SK-N-SH (cell line): ENCODE measurements at regions not wholly inside any gene's neighbourhood (a gene's known extent, or its start where the extent isn't known, plus 50 kb on each side); places are given as distances from the start of the nearest gene placed in this dataset.

Source experiments
- CTCF ChIA-PET: fragments of 300-600, 350-600 bp; formaldehyde crosslinking; extraction: SDS; loops from one replicate; lab custom pipeline; 2021; lab: Yijun Ruan, JAX
- POLR2A ChIA-PET: fragments of 350-600 bp; sonication (Branson Sonifier 250); formaldehyde crosslinking; extraction: SDS; loops from one replicate; lab custom pipeline; 2020; ENCODE audit warnings: antibody characterized with exemption, inconsistent platforms; lab: Yijun Ruan, JAX
- DNase-seq: peaks from one replicate; pipeline ENCODE4 v3.0.0; 2012
- H2AFZ ChIP-seq: fragments of 200-600 bp; sonication (generic); 2 replicates; pipeline ENCODE4 v1.8.1; 2016; ENCODE audit warnings: antibody characterized with exemption, mild to moderate bottlenecking, low read depth
- H3F3A ChIP-seq: fragments of 200-600 bp; sonication (generic); replicated peaks from 2 replicates; pipeline ENCODE3; 2016; ENCODE audit warnings: antibody characterized with exemption, mild to moderate bottlenecking; ENCODE audit not compliant: insufficient read depth
- H3K27ac ChIP-seq, 2 experiments: fragments of 200-500 bp in 1 of 2; fragments of 200-600 bp in 1 of 2; sonication (Bioruptor generic) in 1 of 2; sonication (generic), shearing (Covaris generic) in 1 of 2; 2 replicates each; pipeline versions ENCODE4 v1.5.1 to v1.6.1; 2014 to 2016; ENCODE audit warnings: low read depth in 2 of 2, inconsistent platforms in 1 of 2, low read length in 1 of 2, mild to moderate bottlenecking in 1 of 2, mixed read lengths in 1 of 2
- H3K27me3 ChIP-seq: fragments of 200-600 bp; sonication (generic), shearing (Covaris generic); 2 replicates; pipeline ENCODE4 v1.6.1; 2016; ENCODE audit warnings: mixed run types; ENCODE audit not compliant: insufficient read depth
- H3K36me3 ChIP-seq, 2 experiments: fragments of 200-500 bp in 1 of 2; fragments of 200-600 bp in 1 of 2; sonication (Bioruptor generic) in 1 of 2; sonication (generic) in 1 of 2; replicated peaks in 1 of 2; 2 replicates each; pipeline versions ENCODE3 to v1.5.1; 2014 to 2016; ENCODE audit warnings: low read length in 1 of 2, mild to moderate bottlenecking in 1 of 2; ENCODE audit not compliant: insufficient read depth in 2 of 2, control insufficient read depth in 1 of 2
- H3K4me1 ChIP-seq, 2 experiments: fragments of 200-500 bp in 1 of 2; fragments of 200-600 bp in 1 of 2; sonication (Bioruptor generic) in 1 of 2; sonication (generic), shearing (Covaris generic) in 1 of 2; 2 replicates each; pipeline versions ENCODE4 v1.5.1 to v1.6.1; 2014 to 2016; ENCODE audit warnings: low read depth in 1 of 2, low read length in 1 of 2, mixed run types in 1 of 2; ENCODE audit not compliant: insufficient read depth in 2 of 2, control insufficient read depth in 1 of 2
- H3K4me2 ChIP-seq: fragments of 200-600 bp; sonication (generic), shearing (Covaris generic); 2 replicates; pipeline ENCODE4 v1.6.1; 2017; ENCODE audit warnings: mixed run types
- H3K4me3 ChIP-seq, 2 experiments: fragments of 200-500 bp in 1 of 2; fragments of 200-600 bp in 1 of 2; sonication (Bioruptor generic) in 1 of 2; sonication (generic), shearing (Covaris generic) in 1 of 2; 2 replicates each; pipeline versions ENCODE4 v1.5.1 to v1.8.1; 2014 to 2016; ENCODE audit warnings: low read depth in 2 of 2, inconsistent platforms in 1 of 2, low read length in 1 of 2, mild to moderate bottlenecking in 1 of 2, mixed read lengths in 1 of 2, moderate library complexity in 1 of 2
- H3K79me2 ChIP-seq: fragments of 200-600 bp; sonication (generic); 2 replicates; pipeline ENCODE4 v1.8.1; 2017; ENCODE audit warnings: mild to moderate bottlenecking; ENCODE audit not compliant: insufficient read depth
- H3K9ac ChIP-seq: fragments of 200-600 bp; sonication (generic); 2 replicates; pipeline ENCODE4 v1.6.1; 2017; ENCODE audit warnings: mixed run types
- H3K9me2 ChIP-seq: fragments of 200-600 bp; sonication (generic); 2 replicates; pipeline ENCODE4 v1.6.1; 2017; ENCODE audit warnings: mixed run types
- H3K9me3 ChIP-seq: fragments of 200-600 bp; sonication (generic); 2 replicates; pipeline ENCODE4 v1.6.1; 2017; ENCODE audit warnings: mixed run types, mild to moderate bottlenecking, moderate library complexity
- H4K20me1 ChIP-seq: fragments of 200-600 bp; sonication (generic); 2 replicates; pipeline ENCODE4 v1.6.1; 2017; ENCODE audit warnings: mild to moderate bottlenecking, mixed run types; ENCODE audit not compliant: insufficient read depth
- CTCF ChIP-seq: fragments of 200-600 bp; sonication (generic); IDR thresholded peaks from 2 replicates; pipeline ENCODE4 v1.6.1; 2017; ENCODE audit warnings: antibody characterized with exemption, mild to moderate bottlenecking, moderate library complexity
- EP300 ChIP-seq, 2 experiments: IDR thresholded peaks; 2 replicates each; pipeline versions ENCODE4 v1.4.0 to v1.6.1; 2012; ENCODE audit warnings: borderline replicate concordance in 1 of 2, low read depth in 1 of 2, low read length in 1 of 2
- EZH2phosphoT487 ChIP-seq: fragments of 200-600 bp; sonication (generic); IDR thresholded peaks from 2 replicates; pipeline ENCODE4 v1.6.1; 2017; ENCODE audit warnings: low read depth, mixed run types, mild to moderate bottlenecking, antibody characterized with exemption, moderate library complexity, borderline replicate concordance
- FOSL2 ChIP-seq: IDR thresholded peaks from 2 replicates; pipeline ENCODE4 v1.4.0; 2012; ENCODE audit warnings: low read depth, mild to moderate bottlenecking, moderate library complexity, borderline replicate concordance
- GABPA ChIP-seq: IDR thresholded peaks from 2 replicates; pipeline ENCODE4 v1.4.0; 2012; ENCODE audit warnings: low read depth, mild to moderate bottlenecking
- GATA2 ChIP-seq: sonication (generic); formaldehyde crosslinking; IDR thresholded peaks from 2 replicates; pipeline ENCODE4 v1.5.0; 2020; ENCODE audit warnings: mild to moderate bottlenecking, missing genetic modification reagents
- JUND ChIP-seq: IDR thresholded peaks from 2 replicates; pipeline ENCODE4 v1.4.0; 2012
- MEF2A ChIP-seq: IDR thresholded peaks from 2 replicates; pipeline ENCODE4 v1.4.0; 2012; ENCODE audit warnings: low read depth, borderline replicate concordance
- NFIC ChIP-seq: IDR thresholded peaks from 2 replicates; pipeline ENCODE4 v1.4.0; 2012; ENCODE audit warnings: borderline replicate concordance
- PBX3 ChIP-seq: IDR thresholded peaks from 2 replicates; pipeline ENCODE4; 2012
- POLR2AphosphoS5 ChIP-seq: IDR thresholded peaks from 2 replicates; pipeline ENCODE4 v1.6.1; 2012; ENCODE audit warnings: low read depth, low read length
- RAD21 ChIP-seq: IDR thresholded peaks from 2 replicates; pipeline ENCODE4 v1.6.1; 2012; ENCODE audit warnings: mild to moderate bottlenecking, low read length
- RCOR1 ChIP-seq: fragments of 150-350 bp; IDR thresholded peaks from 2 replicates; pipeline ENCODE4 v1.6.1; 2017; ENCODE audit warnings: antibody characterized with exemption, low read length
- SIN3A ChIP-seq: IDR thresholded peaks from 2 replicates; pipeline ENCODE4 v1.6.1; 2012; ENCODE audit warnings: low read depth, mild to moderate bottlenecking, low read length, moderate library complexity, borderline replicate concordance
- SMC3 ChIP-seq: IDR thresholded peaks from 2 replicates; pipeline ENCODE4 v1.6.1; 2012; ENCODE audit warnings: low read depth, low read length, improper control_type of control experiment
- TAF1 ChIP-seq: IDR thresholded peaks from 2 replicates; pipeline ENCODE4 v1.6.1; 2012; ENCODE audit warnings: low read depth, mild to moderate bottlenecking, low read length, moderate library complexity, borderline replicate concordance
- USF1 ChIP-seq: IDR thresholded peaks from 2 replicates; pipeline ENCODE4 v1.4.0; 2012; ENCODE audit warnings: low read depth, borderline replicate concordance
- ZBTB33 ChIP-seq: IDR thresholded peaks from 2 replicates; pipeline ENCODE4 v1.4.0; 2012; ENCODE audit warnings: low read depth, borderline replicate concordance
- whole genome bisulfite sequencing: methylation state at CpG from one replicate; pipeline ENCODE4 v1.1.6; 2017; ENCODE audit warnings: low lambda C conversion rate; 5-methylcytosine and 5-hydroxymethylcytosine counted together

- POLR2A ChIA-PET: no interaction called here
- Histone ChIP-seq H3F3A (peaks cover 3% of the 10 kb centered on the region), H3K9me2 (no peaks in the 10 kb centered on the region)
- no peak for DNase-seq
- TF ChIP-seq GATA2: no peak
- no peak for TF ChIP-seq PBX3
- no peak for TF ChIP-seq RAD21
- TF ChIP-seq USF1: no peak
- TF ChIP-seq CTCF: no peak
- TF ChIP-seq POLR2AphosphoS5: no peak
- no peak for TF ChIP-seq EZH2phosphoT487
- TF ChIP-seq EP300 (IDR thresholded peaks at IDR 0.05; ENCODE audit: borderline replicate concordance in 1 of 2, low read depth in 1 of 2, low read length in 1 of 2): no peak
- TF ChIP-seq FOSL2: no peak
- TF ChIP-seq GABPA: no peak
- TF ChIP-seq SMC3: no peak
- TF ChIP-seq ZBTB33: no peak
- TF ChIP-seq RCOR1: no peak
- no peak for TF ChIP-seq SIN3A
- no peak for TF ChIP-seq NFIC
- no peak for TF ChIP-seq TAF1
- no peak for TF ChIP-seq MEF2A
- no peak for TF ChIP-seq JUND
- TF ChIP-seq, all 33 proteins: peak for 0
- Histone ChIP-seq H3K27me3 (no peaks in the 10 kb centered on the region), H3K36me3 (no peaks in the 10 kb centered on the region), H3K79me2 (no peaks in the 10 kb centered on the region), H4K20me1 (no peaks in the 10 kb centered on the region), H3K27ac (peak overlapping the region in 1 of 2 experiments; percentile 27; a peak in 1 of 4 replicates), H3K4me3 (no peak overlapping the region), H3K9ac (no peak overlapping the region; the same call in 1 of the 2 replicates), H2AFZ (no peak overlapping the region), H3K9me3 (no peaks in the 10 kb centered on the region), H3K4me1 (peaks cover 0 to 6% of the 10 kb centered on the region in 2 experiments; a peak in 1 of 4 replicates), H3K4me2 (no peak overlapping the region)
- CTCF ChIA-PET: no interaction called here
- 88% methylated on average over 5 of the region's 5 CpGs for WGBS
Measured at GRCh38 chr4:159410891-159411290, 308.0 kb downstream of the RAPGEF2 start.
